Adipocyte (in vitro differentiated cells): ENCODE measurements at regions not wholly inside any gene's neighbourhood (a gene's known extent, or its start where the extent isn't known, plus 50 kb on each side); places are given as distances from the start of the nearest gene placed in this dataset.
A peak's percentile ranks its signal among the peaks of the same experiment; 100 is the strongest.

ENCODE experiments used
- DNase-seq: peaks from one replicate; pipeline ENCODE4 v3.0.0-alpha.2; 2015; ENCODE audit warnings: low read depth
- H3K27me3 ChIP-seq: replicated peaks from 2 replicates; pipeline ENCODE4 v1.7.0; 2013; ENCODE audit warnings: mild to moderate bottlenecking, low read length, moderate library complexity; ENCODE audit not compliant: control insufficient read depth, insufficient read depth
- H3K36me3 ChIP-seq: 2 replicates; pipeline ENCODE4 v1.7.0; 2013; ENCODE audit warnings: low read length, mild to moderate bottlenecking, moderate library complexity; ENCODE audit not compliant: control insufficient read depth, insufficient read depth, severe bottlenecking
- H3K4me1 ChIP-seq: 2 replicates; pipeline ENCODE4 v1.7.0; 2013; ENCODE audit warnings: mild to moderate bottlenecking, low read length, moderate library complexity; ENCODE audit not compliant: control insufficient read depth, insufficient read depth
- H3K4me3 ChIP-seq: 2 replicates; pipeline ENCODE4 v1.7.0; 2013; ENCODE audit warnings: mild to moderate bottlenecking, low read length, moderate library complexity
- H3K9ac ChIP-seq: 2 replicates; pipeline ENCODE4 v1.7.0; 2013; ENCODE audit warnings: mild to moderate bottlenecking, low read length, moderate library complexity
- H3K9me3 ChIP-seq: 2 replicates; pipeline ENCODE4 v1.7.0; 2013; ENCODE audit warnings: mild to moderate bottlenecking, low read length, moderate library complexity; ENCODE audit not compliant: control insufficient read depth

DNA sequence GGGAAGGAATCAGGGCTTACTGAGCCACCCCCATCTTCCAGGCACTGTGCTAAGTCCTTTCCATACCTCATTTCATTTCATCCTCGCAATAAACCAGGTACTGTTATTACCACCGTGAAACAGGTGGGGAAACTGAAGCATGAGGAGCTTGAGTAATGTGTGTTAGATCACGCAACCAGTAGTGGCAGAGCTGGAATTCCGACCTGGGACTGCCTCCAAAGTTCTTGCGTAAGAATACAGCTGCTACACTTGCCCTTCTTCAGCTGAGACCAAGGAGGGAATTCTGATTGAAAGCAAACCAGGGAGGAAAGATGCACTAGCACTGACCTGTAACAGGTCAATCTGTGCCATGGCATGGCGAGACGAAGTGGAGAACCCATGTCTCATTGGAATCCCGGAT is 113.4 kb upstream of the MSX2 start:
- Histone ChIP-seq H3K36me3 (no peaks in the 10 kb centered on the region), H3K4me3 (no peak overlapping the region), H3K4me1 (peaks cover 26% of the 10 kb centered on the region), H3K27me3 (peaks cover 8% of the 10 kb centered on the region), H3K9me3 (no peaks in the 10 kb centered on the region), H3K9ac (no peak overlapping the region)
- DNase-seq = peak; percentile 44

DNA sequence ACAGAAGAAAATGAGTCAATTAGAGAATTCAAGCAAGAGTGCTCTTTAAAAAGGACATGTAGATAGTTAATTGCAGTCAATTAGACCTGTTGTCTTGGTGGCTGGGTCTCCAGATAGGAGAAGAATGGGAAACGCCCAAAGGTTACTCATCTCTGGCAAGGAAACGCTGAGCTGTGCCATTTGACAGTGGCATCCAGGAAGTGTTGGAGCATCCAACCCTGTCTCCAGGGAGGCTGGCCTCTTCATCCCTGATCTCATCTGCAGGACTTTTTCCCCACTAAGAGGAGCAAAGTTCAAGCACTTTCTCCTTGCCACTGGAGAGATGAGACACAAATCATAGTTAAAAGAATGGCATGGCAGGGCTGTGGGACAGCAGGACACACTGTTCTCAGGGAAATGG is 111.7 kb upstream of the MSX2 start:
- Histone ChIP-seq H3K4me3 (no peak overlapping the region), H3K9ac (no peak overlapping the region), H3K27me3 (peaks cover 3% of the 10 kb centered on the region), H3K4me1 (peaks cover 26% of the 10 kb centered on the region), H3K36me3 (no peaks in the 10 kb centered on the region), H3K9me3 (no peaks in the 10 kb centered on the region)
- no peak for DNase-seq

DNA sequence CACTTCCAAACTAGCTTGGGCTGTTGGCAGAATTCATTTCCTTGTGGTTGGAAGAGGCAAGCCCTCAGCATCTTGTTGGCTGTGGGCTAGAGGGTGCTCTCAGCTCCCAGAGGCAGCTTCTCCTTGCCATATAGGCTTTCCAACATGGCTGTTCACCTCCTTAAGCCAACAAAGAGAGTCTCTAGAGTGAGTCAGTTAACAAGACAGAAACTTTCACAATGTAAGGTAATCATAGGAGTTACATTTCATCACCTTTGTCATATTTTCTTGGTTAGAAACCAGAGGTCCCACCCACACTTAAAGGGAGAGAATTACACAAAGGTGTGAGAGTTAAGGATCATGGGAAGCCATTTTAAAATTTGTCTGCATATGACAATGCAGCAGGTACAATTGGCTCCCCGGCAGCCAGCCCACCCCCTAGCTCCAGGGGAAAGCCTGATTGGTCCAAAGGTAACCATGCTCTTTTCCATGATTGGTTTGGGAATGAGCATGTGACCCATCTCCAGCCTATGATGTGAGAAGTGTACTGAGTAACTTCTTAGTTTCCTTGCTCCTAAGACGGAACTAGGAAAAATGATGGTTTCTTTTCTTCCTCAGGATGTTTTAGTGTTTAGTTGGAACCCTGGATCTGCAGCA is 109.8 kb upstream of the MSX2 start:
- H3K4me3 ChIP-seq = no peak overlapping the region
- no peaks in the 10 kb centered on the region for H3K36me3 ChIP-seq
- H3K4me1 ChIP-seq = peaks cover 26% of the 10 kb centered on the region
- H3K9me3 ChIP-seq = no peaks in the 10 kb centered on the region
- H3K9ac ChIP-seq = no peak overlapping the region
- H3K27me3 ChIP-seq = peaks cover 19% of the 10 kb centered on the region
- DNase-seq = no peak

DNA sequence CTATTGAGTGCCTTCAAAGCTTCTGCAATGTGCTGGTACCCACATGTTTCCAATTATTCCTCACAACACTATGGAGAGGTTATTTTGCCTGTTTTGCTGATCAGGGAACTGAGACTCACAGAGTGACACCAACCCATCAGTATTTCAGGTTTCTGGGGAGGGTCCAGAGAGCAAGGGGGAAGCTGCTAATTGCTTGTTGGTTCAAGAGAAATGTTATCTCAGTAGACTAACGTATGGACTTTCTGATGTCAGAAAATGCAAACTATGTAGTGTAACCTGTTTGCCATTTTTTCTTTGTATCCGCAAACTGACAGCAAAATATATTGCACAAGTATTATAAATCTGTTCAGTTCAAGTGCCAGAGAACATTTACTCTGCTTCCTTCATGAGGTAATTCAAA is 108.3 kb upstream of the MSX2 start:
- Histone ChIP-seq H3K9me3 (no peaks in the 10 kb centered on the region), H3K4me1 (peaks cover 21% of the 10 kb centered on the region), H3K27me3 (peaks cover 31% of the 10 kb centered on the region), H3K4me3 (no peak overlapping the region), H3K9ac (no peak overlapping the region), H3K36me3 (no peaks in the 10 kb centered on the region)
- no peak for DNase-seq

DNA sequence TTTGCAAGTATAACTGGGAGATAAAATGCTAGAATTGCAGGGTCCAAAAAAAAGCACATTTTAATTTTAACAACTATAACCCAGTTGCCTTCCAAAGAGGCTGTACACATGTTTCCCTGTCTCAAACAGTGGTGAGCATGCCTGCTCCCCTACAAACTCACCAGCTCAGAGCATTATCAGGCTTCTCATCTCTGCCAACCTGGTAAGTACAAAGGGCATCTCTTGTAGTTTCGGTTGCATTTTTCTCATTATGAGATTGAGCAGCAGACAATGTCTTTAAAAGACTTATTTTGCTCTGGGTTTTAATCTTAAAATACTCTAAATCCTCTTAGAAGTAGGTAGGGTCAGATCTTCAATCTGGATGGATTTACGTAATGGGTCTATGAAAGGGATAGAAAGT is 107.1 kb upstream of the MSX2 start:
- no peak overlapping the region for H3K4me3 ChIP-seq
- no peak overlapping the region for H3K9ac ChIP-seq
- no peak for DNase-seq
- H3K27me3 ChIP-seq = peaks cover 37% of the 10 kb centered on the region
- no peaks in the 10 kb centered on the region for H3K9me3 ChIP-seq
- H3K36me3 ChIP-seq = no peaks in the 10 kb centered on the region
- H3K4me1 ChIP-seq = peaks cover 14% of the 10 kb centered on the region

DNA sequence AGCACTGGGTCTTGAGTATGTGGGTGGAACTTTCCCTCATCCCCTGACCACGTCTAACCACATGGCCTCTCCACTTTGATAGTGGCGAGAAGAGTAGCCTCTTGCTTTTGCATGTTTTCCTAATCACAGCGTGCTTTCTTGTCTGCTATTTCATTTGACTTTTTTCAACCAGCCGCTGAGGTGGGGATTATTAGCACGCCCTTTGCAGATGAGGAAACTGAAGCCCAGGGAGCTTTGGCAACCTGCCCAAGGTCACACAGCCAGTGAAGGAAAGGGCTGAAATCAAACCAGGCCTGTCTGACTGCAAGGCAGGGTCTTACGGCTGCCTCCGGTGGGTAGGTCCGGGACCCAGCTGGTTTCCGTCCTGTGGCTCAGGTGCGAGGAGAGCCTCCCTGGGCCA is 106.5 kb upstream of the MSX2 start:
- Histone ChIP-seq H3K9me3 (no peaks in the 10 kb centered on the region), H3K9ac (no peak overlapping the region), H3K4me1 (peaks cover 8% of the 10 kb centered on the region), H3K4me3 (no peak overlapping the region), H3K27me3 (peaks cover 37% of the 10 kb centered on the region), H3K36me3 (no peaks in the 10 kb centered on the region)
- DNase-seq = no peak

DNA sequence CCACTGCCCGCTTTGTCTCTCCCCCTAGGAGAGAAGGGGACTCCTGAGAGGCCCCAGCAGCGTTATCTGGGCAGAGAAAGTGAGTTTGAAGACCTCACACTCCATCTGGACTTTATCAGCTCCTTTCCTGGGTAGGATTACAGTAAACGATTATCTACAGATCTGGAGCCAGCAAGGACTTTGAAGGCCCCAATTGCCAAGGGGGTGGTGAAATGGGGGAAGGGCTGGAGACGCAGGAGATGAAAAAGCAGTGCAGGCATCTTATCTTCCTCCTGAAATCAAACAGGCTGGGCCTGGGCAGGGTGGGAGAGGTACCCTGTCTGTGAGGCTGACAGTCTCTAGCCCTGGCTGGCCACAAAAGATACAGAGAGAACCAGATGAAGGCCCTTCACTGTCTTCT is 105.8 kb upstream of the MSX2 start:
- Histone ChIP-seq H3K36me3 (no peaks in the 10 kb centered on the region), H3K9ac (no peak overlapping the region), H3K27me3 (peaks cover 42% of the 10 kb centered on the region), H3K9me3 (no peaks in the 10 kb centered on the region), H3K4me3 (no peak overlapping the region), H3K4me1 (peaks cover 6% of the 10 kb centered on the region)
- DNase-seq = no peak

DNA sequence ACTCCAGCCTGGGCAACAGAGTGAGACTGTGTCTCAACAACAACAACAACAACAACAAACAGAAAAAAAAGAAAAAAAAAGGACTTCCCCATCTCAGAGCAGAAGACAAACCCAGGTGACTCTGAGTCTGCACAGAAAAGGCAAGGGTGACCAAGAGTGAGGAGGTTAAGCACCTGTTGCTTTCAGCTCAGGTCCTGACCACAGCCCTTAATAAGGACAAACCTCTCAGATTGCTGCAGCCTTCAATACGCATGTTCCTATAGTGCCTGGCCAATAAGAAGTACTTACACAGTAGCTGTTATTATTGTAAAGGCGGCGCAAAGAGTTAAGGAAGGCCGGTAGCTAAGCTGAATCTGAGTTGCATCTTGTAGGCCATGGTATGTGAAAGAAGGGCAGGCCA is 102.3 kb upstream of the MSX2 start:
- H3K4me3 ChIP-seq = no peak overlapping the region
- H3K36me3 ChIP-seq = no peaks in the 10 kb centered on the region
- peaks cover 53% of the 10 kb centered on the region for H3K27me3 ChIP-seq
- no peak overlapping the region for H3K9ac ChIP-seq
- no peaks in the 10 kb centered on the region for H3K9me3 ChIP-seq
- DNase-seq = no peak
- peaks cover 15% of the 10 kb centered on the region for H3K4me1 ChIP-seq

DNA sequence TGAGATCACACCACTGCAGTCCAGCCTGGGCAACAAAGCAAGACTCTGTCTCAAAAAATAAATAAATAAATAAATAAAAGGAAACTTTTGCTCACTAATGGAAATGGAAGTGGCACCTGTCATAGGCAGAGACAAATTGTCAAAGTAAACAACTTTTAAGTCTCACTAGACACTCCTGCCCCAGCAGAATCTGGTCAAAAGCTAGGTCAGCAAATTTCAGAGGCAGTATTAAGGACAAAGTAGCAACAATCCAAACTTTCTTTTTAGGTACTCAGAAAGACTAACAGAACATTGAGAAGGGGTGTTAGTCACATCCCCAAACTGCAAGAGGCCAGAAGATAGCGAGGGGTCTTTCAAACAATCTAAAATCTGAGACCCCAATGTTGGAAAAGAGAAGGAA is 101.4 kb upstream of the MSX2 start:
- Histone ChIP-seq H3K4me3 (no peak overlapping the region), H3K36me3 (no peaks in the 10 kb centered on the region), H3K4me1 (peaks cover 15% of the 10 kb centered on the region), H3K9me3 (no peaks in the 10 kb centered on the region), H3K27me3 (peaks cover 57% of the 10 kb centered on the region), H3K9ac (no peak overlapping the region)
- no peak for DNase-seq

DNA sequence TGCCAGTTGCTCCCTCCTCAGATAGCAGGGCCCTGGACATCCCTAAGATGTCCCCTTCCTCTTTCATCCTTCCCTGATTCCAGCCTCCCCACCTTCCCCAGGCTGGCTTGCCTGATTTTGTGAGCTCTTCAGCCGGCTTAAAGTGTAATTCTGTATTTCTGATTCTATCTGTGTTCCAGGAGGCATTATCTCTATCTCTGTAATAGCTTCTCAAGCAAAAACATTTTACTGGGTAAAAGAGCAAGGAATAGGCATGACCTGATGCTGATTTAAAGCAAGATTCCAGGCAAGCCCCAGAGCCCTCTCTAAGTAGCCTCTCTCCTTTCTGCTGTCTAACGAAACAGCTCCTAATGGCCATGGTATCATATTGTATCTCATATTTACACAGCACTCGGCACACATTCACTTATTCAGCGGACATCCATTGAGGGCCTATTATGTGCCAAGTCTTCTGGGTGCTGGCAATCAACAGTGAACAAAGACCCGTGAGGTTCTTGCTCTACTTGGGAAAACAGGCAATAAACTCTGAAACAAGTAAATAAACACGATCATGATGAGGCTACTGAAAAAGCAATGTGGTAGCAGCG is 100.9 kb upstream of the MSX2 start:
- H3K9ac ChIP-seq = no peak overlapping the region
- H3K4me3 ChIP-seq = no peak overlapping the region
- no peaks in the 10 kb centered on the region for H3K9me3 ChIP-seq
- no peaks in the 10 kb centered on the region for H3K36me3 ChIP-seq
- H3K4me1 ChIP-seq = peaks cover 15% of the 10 kb centered on the region
- peaks cover 52% of the 10 kb centered on the region for H3K27me3 ChIP-seq
- DNase-seq = no peak

DNA sequence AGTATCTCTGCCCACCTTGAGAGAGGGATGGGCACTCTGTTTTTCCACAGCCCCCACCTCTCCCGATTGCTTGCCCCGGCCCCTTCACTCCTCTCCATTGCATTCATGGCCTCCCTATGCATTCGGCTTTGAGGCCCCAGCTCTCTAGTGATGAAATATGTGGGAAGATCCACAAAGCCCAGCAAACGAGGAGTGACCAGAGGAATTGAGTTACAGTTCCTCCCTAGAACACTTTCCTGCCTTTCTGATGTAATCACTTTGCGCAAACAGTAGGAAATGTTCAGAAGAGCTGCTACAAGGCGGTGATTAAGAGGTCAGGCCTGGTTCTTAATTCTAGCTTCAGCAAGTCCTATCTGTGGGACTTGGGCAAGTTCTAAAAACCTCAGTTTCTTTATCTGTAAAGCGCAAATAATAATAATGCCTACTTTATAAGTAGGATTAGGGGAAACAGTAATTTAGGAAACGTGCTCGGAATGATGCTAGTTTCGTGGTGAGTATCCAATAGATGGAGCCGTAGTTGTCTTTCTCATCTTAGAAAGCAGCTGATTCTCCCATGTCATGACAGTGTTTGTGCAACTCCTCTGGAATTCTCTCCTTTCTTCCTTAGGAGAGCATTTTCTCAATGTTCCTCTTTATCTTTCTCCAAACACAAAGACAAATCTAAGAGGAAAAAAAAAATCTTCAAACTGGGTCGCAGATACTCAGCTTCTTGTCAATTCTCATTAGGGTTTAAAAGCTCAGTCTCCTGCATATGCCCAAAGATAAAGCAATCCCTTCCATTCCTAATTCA is 99.5 kb upstream of the MSX2 start:
- DNase-seq = no peak
- H3K9me3 ChIP-seq = no peaks in the 10 kb centered on the region

More for the DNA sequence above, 99.5 kb upstream of the MSX2 start:
- Histone ChIP-seq H3K27me3 (peaks cover 40% of the 10 kb centered on the region), H3K36me3 (no peaks in the 10 kb centered on the region), H3K9ac (no peak overlapping the region), H3K4me3 (no peak overlapping the region), H3K4me1 (peaks cover 15% of the 10 kb centered on the region)
